HepG2 (cell line): ENCODE measurements at regions not wholly inside any gene's neighbourhood (a gene's known extent, or its start where the extent isn't known, plus 50 kb on each side); places are given as distances from the start of the nearest gene placed in this dataset.

Experiments used
- ATAC-seq: fragments of 200-7000 bp; cut with Tn5 transposase; 3 replicates; pipeline ENCODE4 v1.9.1; 2020; ENCODE audit warnings: mild to moderate bottlenecking, moderate library complexity
- BruUV-seq: library from RNA; stranded (reverse); fragments of 400-500 nt; replicated peaks from 2 replicates; lab custom pipeline; 2021; lab: Mats Ljungman, UMichigan
- CTCF ChIA-PET: fragments of 300-600 bp; formaldehyde crosslinking; extraction: SDS; loops from one replicate; lab custom pipeline; 2021; ENCODE audit warnings: low total read pairs, inconsistent platforms, low intra/inter-chr PET ratio; lab: Yijun Ruan, JAX
- POLR2A ChIA-PET: fragments of 350-600 bp; sonication (Branson Sonifier 250); formaldehyde crosslinking; loops from one replicate; lab custom pipeline; 2020; ENCODE audit warnings: antibody characterized with exemption, inconsistent platforms; lab: Yijun Ruan, JAX
- DNase-seq: peaks from one replicate; pipeline ENCODE4 v3.0.0-alpha.2; 2015; ENCODE audit warnings: low spot score
- FAIRE-seq: peaks from 3 replicates; lab custom pipeline; 2011; peaks lifted over from hg19 to GRCh38; lab: Jason Lieb, UNC
- H2AFZ ChIP-seq: one replicate; pipeline ENCODE4 v1.6.1; 2011; ENCODE audit warnings: low read length, inconsistent platforms
- H3K27ac ChIP-seq: fragments of 300-600 bp; 3 replicates; pipeline ENCODE4 v1.8.0; 2011; ENCODE audit warnings: mixed run types, mild to moderate bottlenecking, mixed read lengths, low read length, inconsistent platforms; ENCODE audit not compliant: insufficient read depth; ENCODE audit errors: extremely low read length
- H3K27me3 ChIP-seq, 2 experiments: fragments of 200-600 bp in 1 of 2; 2 replicates in 1 of 2; 3 replicates in 1 of 2; pipeline versions ENCODE4 v1.6.0 to v1.8.0; 2011; ENCODE audit warnings: low read length in 2 of 2, mild to moderate bottlenecking in 2 of 2, moderate library complexity in 2 of 2, inconsistent platforms in 1 of 2; ENCODE audit not compliant: insufficient read depth in 2 of 2, control insufficient read depth in 1 of 2
- H3K36me3 ChIP-seq, 2 experiments: fragments of 200-600 bp in 1 of 2; replicated peaks in 1 of 2; 2 replicates in 1 of 2; 3 replicates in 1 of 2; pipeline versions ENCODE4 v1.5.1 to v1.8.0; 2011; ENCODE audit warnings: low read length in 2 of 2, inconsistent platforms in 1 of 2; ENCODE audit not compliant: insufficient read depth in 2 of 2, control insufficient read depth in 1 of 2
- H3K4me1 ChIP-seq: 2 replicates; pipeline ENCODE4 v1.5.1; 2012; ENCODE audit warnings: low read length, inconsistent platforms; ENCODE audit not compliant: insufficient read depth
- H3K4me2 ChIP-seq: 2 replicates; pipeline ENCODE4 v1.6.0; 2011; ENCODE audit warnings: low read depth, low read length, inconsistent platforms
- H3K4me3 ChIP-seq, 3 experiments: fragments of 200-600 bp in 1 of 3; sonication (generic), shearing (Covaris generic) in 1 of 3; replicated peaks in 1 of 3; 2 replicates each; pipeline ENCODE4 v1.5.1; 2011 to 2016; ENCODE audit warnings: low read length in 3 of 3, inconsistent platforms in 2 of 3, low read depth in 2 of 3, mild to moderate bottlenecking in 2 of 3, control low read depth in 1 of 3, mixed read lengths in 1 of 3; ENCODE audit not compliant: insufficient read depth in 1 of 3
- H3K79me2 ChIP-seq: one replicate; pipeline ENCODE4 v1.6.1; 2011; ENCODE audit warnings: low read length, inconsistent platforms; ENCODE audit not compliant: insufficient read depth
- H3K9ac ChIP-seq: 2 replicates; pipeline ENCODE4 v1.6.0; 2011; ENCODE audit warnings: mild to moderate bottlenecking, low read depth, low read length, inconsistent platforms; ENCODE audit not compliant: insufficient read depth
- H3K9me3 ChIP-seq: 2 replicates; pipeline ENCODE4 v1.5.1; 2012; ENCODE audit warnings: mild to moderate bottlenecking, low read length
- H4K20me1 ChIP-seq: 2 replicates; pipeline ENCODE4 v1.6.0; 2011; ENCODE audit warnings: inconsistent platforms, mild to moderate bottlenecking, low read length, moderate library complexity; ENCODE audit not compliant: insufficient read depth
- ATF3 ChIP-seq: sonication (generic); formaldehyde crosslinking; IDR thresholded peaks from 2 replicates; pipeline ENCODE4 v1.4.0; 2020; ENCODE audit warnings: missing genetic modification reagents
- CCAR2 ChIP-seq: fragments of 200-400 bp; formaldehyde crosslinking; optimal IDR thresholded peaks from 2 replicates; pipeline ENCODE3; 2018; ENCODE audit warnings: low read depth, mild to moderate bottlenecking, low read length, moderate library complexity
- ISX ChIP-seq: sonication (generic); formaldehyde crosslinking; conservative IDR thresholded peaks from 2 replicates; pipeline ENCODE4 v1.5.0; 2020; ENCODE audit warnings: missing genetic modification reagents
- LBX2 ChIP-seq: sonication (generic); formaldehyde crosslinking; IDR thresholded peaks from 2 replicates; pipeline ENCODE4 v1.5.0; 2020; ENCODE audit warnings: missing genetic modification reagents, mild to moderate bottlenecking, borderline replicate concordance
- MIER2 ChIP-seq: IDR thresholded peaks from 2 replicates; pipeline ENCODE4 v1.6.1; 2016; ENCODE audit warnings: missing biosample characterization, missing genetic modification reagents
- NKX3-1 ChIP-seq: sonication (generic); formaldehyde crosslinking; IDR thresholded peaks from 2 replicates; pipeline ENCODE4 v1.5.0; 2020; ENCODE audit warnings: missing genetic modification reagents
- PCBP1 ChIP-seq: fragments of 200-400 bp; formaldehyde crosslinking; IDR thresholded peaks from 2 replicates; pipeline ENCODE4 v1.6.1; 2017; ENCODE audit warnings: mild to moderate bottlenecking, low read depth, low read length, borderline replicate concordance
- REPIN1 ChIP-seq: sonication (generic); formaldehyde crosslinking; IDR thresholded peaks from 2 replicates; pipeline ENCODE4 v1.8.0; 2022; ENCODE audit warnings: missing genetic modification reagents, low read depth, mild to moderate bottlenecking, borderline replicate concordance
- SIN3A ChIP-seq: IDR thresholded peaks from 2 replicates; pipeline ENCODE4 v1.6.1; 2011; ENCODE audit warnings: low read depth, mild to moderate bottlenecking, control low read depth, low read length, borderline replicate concordance
- TCF7 ChIP-seq: sonication (generic); IDR thresholded peaks from 2 replicates; pipeline ENCODE4 v1.6.1; 2016; ENCODE audit warnings: antibody characterized with exemption, low read depth
- ZFAT ChIP-seq: sonication (generic); formaldehyde crosslinking; conservative IDR thresholded peaks from 2 replicates; pipeline ENCODE4 v1.8.1; 2023; ENCODE audit warnings: missing genetic modification reagents, inconsistent platforms
- ZNF333 ChIP-seq: sonication (generic); formaldehyde crosslinking; IDR thresholded peaks from 2 replicates; pipeline ENCODE4 v1.4.0; 2020; ENCODE audit warnings: mild to moderate bottlenecking, missing genetic modification reagents, borderline replicate concordance
- ZNF382 ChIP-seq: sonication (generic); formaldehyde crosslinking; IDR thresholded peaks from 2 replicates; pipeline ENCODE4 v1.5.0; 2020; ENCODE audit warnings: missing genetic modification reagents, mild to moderate bottlenecking, borderline replicate concordance
- ZNF569 ChIP-seq: sonication (generic); formaldehyde crosslinking; IDR thresholded peaks from 2 replicates; pipeline ENCODE4 v1.5.0; 2020; ENCODE audit warnings: mild to moderate bottlenecking, missing genetic modification reagents, moderate library complexity, borderline replicate concordance
- WGBS: methylation state at CpG from one replicate; pipeline ENCODE4 v1.1.6; 2017; ENCODE audit warnings: low lambda C conversion rate; 5-methylcytosine and 5-hydroxymethylcytosine counted together
- in situ Hi-C: cut with HindIII; loops from 2 replicates; pipeline ENCODE4 v1.10.0; 2017; ENCODE audit warnings: low pct_unique_long_range_greater_than_20kb; ENCODE audit not compliant: extremely low pct_ligation_motif_present
- intact Hi-C: fragments of 100-400 bp; cut with micrococcal nuclease; formaldehyde crosslinking; loops from one replicate; pipeline ENCODE4 v1.10.0; 2022; ENCODE audit not compliant: unreplicated experiment
- TF ChIP-seq, protein P1 (sequence below): sonication (generic); formaldehyde crosslinking; IDR thresholded peaks from 2 replicates; pipeline ENCODE4 v1.8.1; 2023; ENCODE audit warnings: missing genetic modification reagents, inconsistent platforms, borderline replicate concordance
- TF ChIP-seq, protein P2 (sequence below): sonication (generic); formaldehyde crosslinking; IDR thresholded peaks from 2 replicates; pipeline ENCODE4 v1.4.0; 2020; ENCODE audit warnings: missing genetic modification reagents, borderline replicate concordance

GRCh38 chrX:40975951-40976350 is 109.3 kb upstream of the USP9X start:
- FAIRE-seq (no peak), DNase-seq (no peak), ATAC-seq (no peak)
- H3K4me2 ChIP-seq, result no peak overlapping the region
- no peak overlapping the region for H2AFZ ChIP-seq
- no peaks in the 10 kb centered on the region for H3K79me2 ChIP-seq
- TF ChIP-seq CCAR2, result no peak
- no peak for TF ChIP-seq MIER2
- no peak for TF ChIP-seq LBX2 (CRISPR knock-in tag)
- TF ChIP-seq PCBP1, result no peak
- TF ChIP-seq, protein P1, sequence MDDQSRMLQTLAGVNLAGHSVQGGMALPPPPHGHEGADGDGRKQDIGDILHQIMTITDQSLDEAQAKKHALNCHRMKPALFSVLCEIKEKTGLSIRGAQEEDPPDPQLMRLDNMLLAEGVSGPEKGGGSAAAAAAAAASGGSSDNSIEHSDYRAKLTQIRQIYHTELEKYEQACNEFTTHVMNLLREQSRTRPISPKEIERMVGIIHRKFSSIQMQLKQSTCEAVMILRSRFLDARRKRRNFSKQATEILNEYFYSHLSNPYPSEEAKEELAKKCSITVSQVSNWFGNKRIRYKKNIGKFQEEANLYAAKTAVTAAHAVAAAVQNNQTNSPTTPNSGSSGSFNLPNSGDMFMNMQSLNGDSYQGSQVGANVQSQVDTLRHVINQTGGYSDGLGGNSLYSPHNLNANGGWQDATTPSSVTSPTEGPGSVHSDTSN, result no peak
- no peak for TF ChIP-seq ZNF333
- no peaks in the 10 kb centered on the region for H4K20me1 ChIP-seq
- no peaks in the 10 kb centered on the region for H3K36me3 ChIP-seq
- WGBS, result 22% methylated on average over 3 of the region's 3 CpGs
- no TSS peak for BruUV-seq
- H3K9me3 ChIP-seq, result no peaks in the 10 kb centered on the region
- H3K4me1 ChIP-seq, result no peaks in the 10 kb centered on the region
- ChIA-PET CTCF (no interaction called here), POLR2A (no interaction called here)
- in situ Hi-C loops, result no loop called here
- intact Hi-C loops, result no loop called here
- H3K27ac ChIP-seq, result no peak overlapping the region
- H3K4me3 ChIP-seq, result no peak overlapping the region
- no peaks in the 10 kb centered on the region for H3K27me3 ChIP-seq
- no peak overlapping the region for H3K9ac ChIP-seq

DNA sequence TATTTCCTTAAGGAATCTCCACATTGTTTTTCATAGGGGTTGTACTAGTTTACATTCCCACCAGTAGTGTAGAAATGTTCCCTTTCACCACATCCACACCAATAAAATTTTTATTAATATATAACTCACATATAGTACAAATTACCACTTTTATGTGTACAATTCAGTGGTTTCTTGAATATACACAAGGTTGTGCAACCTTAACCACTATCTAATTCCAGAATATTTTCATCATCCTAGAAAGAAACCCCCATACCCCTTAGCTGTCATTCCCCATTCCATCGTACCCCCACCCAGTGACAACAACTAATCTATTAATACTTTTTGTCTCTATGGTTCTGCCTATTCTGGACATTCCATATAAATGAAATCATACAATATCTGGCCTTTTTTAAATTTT is 108.3 kb upstream of the USP9X start:
- intact Hi-C loops (no loop called here), in situ Hi-C loops (no loop called here)
- H2AFZ ChIP-seq, result no peak overlapping the region
- no peaks in the 10 kb centered on the region for H4K20me1 ChIP-seq
- no peaks in the 10 kb centered on the region for H3K9me3 ChIP-seq
- DNase-seq, result no peak
- TF ChIP-seq ATF3 (CRISPR knock-in tag), result no peak
- TF ChIP-seq ZNF569 (CRISPR knock-in tag), result no peak
- TF ChIP-seq ISX (CRISPR knock-in tag), result no peak
- no peak for TF ChIP-seq TCF7
- TF ChIP-seq SIN3A, result no peak
- TF ChIP-seq, protein P2, sequence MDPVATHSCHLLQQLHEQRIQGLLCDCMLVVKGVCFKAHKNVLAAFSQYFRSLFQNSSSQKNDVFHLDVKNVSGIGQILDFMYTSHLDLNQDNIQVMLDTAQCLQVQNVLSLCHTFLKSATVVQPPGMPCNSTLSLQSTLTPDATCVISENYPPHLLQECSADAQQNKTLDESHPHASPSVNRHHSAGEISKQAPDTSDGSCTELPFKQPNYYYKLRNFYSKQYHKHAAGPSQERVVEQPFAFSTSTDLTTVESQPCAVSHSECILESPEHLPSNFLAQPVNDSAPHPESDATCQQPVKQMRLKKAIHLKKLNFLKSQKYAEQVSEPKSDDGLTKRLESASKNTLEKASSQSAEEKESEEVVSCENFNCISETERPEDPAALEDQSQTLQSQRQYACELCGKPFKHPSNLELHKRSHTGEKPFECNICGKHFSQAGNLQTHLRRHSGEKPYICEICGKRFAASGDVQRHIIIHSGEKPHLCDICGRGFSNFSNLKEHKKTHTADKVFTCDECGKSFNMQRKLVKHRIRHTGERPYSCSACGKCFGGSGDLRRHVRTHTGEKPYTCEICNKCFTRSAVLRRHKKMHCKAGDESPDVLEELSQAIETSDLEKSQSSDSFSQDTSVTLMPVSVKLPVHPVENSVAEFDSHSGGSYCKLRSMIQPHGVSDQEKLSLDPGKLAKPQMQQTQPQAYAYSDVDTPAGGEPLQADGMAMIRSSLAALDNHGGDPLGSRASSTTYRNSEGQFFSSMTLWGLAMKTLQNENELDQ (CRISPR knock-in tag), result no peak
- no peak for TF ChIP-seq NKX3-1 (CRISPR knock-in tag)
- no peak for TF ChIP-seq ZNF382 (CRISPR knock-in tag)
- TF ChIP-seq REPIN1, result no peak
- no peak for TF ChIP-seq ZFAT (CRISPR knock-in tag)
- no peak overlapping the region for H3K27ac ChIP-seq
- H3K4me2 ChIP-seq, result no peak overlapping the region
- H3K4me1 ChIP-seq, result no peaks in the 10 kb centered on the region
- ChIA-PET POLR2A (no interaction called here), CTCF (no interaction called here)
- no peaks in the 10 kb centered on the region for H3K79me2 ChIP-seq
- FAIRE-seq, result no peak
- no peak overlapping the region for H3K4me3 ChIP-seq
- WGBS, result 0% methylated on average over 1 of the region's 1 CpG
- BruUV-seq, result no TSS peak
- H3K27me3 ChIP-seq, result no peaks in the 10 kb centered on the region
- no peak for ATAC-seq
- H3K9ac ChIP-seq, result no peak overlapping the region
- H3K36me3 ChIP-seq, result no peaks in the 10 kb centered on the region
